Astrocyte (in vitro differentiated cells and primary cell): ENCODE measurements at regions not wholly inside any gene's neighbourhood (a gene's known extent, or its start where the extent isn't known, plus 50 kb on each side); places are given as distances from the start of the nearest gene placed in this dataset.

Experiments used
- EZH2 ChIP-seq: IDR thresholded peaks from 2 replicates; pipeline ENCODE4 v1.6.1; 2012; ENCODE audit warnings: mild to moderate bottlenecking, low read length, inconsistent platforms; ENCODE audit not compliant: insufficient read depth
- TF ChIP-seq, protein P1 (sequence below): IDR thresholded peaks from 2 replicates; pipeline ENCODE4 v1.5.1; 2011; ENCODE audit warnings: low read depth, mild to moderate bottlenecking, inconsistent platforms, low read length, moderate library complexity; ENCODE audit not compliant: insufficient read depth

DNA sequence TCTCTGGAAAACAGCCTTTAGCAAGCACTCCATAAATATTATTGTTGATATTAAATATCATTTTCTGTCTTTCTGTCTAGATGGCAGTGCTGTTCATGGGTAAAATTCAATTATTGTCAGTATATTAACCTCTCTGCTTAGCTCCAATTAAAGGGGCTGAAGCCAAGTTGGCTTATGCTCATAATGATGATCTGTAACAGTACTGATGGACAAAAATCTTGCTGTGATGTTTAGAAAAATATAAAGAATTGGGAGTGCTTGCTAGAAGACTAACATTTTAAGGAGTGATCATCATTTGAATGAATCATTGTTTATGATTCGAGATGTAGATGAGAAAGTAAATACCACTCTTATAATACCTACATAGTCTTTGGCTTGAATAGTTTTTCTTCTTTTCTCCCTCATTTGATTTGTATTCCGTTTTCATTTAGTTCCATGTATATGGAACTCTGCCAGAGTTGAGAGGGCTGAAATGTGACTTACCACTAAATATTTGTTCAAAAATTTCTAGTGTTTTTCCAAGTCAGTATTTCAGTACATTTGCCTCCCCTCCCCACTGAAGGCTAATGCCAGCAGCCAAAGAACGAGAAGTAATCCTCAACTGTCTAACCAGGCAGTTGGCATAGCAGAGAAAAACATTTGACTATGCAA, 538.3 kb downstream of the CSNK1G3 start:
- TF ChIP-seq, protein P1, sequence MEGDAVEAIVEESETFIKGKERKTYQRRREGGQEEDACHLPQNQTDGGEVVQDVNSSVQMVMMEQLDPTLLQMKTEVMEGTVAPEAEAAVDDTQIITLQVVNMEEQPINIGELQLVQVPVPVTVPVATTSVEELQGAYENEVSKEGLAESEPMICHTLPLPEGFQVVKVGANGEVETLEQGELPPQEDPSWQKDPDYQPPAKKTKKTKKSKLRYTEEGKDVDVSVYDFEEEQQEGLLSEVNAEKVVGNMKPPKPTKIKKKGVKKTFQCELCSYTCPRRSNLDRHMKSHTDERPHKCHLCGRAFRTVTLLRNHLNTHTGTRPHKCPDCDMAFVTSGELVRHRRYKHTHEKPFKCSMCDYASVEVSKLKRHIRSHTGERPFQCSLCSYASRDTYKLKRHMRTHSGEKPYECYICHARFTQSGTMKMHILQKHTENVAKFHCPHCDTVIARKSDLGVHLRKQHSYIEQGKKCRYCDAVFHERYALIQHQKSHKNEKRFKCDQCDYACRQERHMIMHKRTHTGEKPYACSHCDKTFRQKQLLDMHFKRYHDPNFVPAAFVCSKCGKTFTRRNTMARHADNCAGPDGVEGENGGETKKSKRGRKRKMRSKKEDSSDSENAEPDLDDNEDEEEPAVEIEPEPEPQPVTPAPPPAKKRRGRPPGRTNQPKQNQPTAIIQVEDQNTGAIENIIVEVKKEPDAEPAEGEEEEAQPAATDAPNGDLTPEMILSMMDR, result no peak
- TF ChIP-seq EZH2, result no peak
